Muscle of back (tissue), 3 donors: ENCODE measurements at regions not wholly inside any gene's neighbourhood (a gene's known extent, or its start where the extent isn't known, plus 50 kb on each side); places are given as distances from the start of the nearest gene placed in this dataset.
"Not testable (repeated sequence)": the region's sequence is repeated elsewhere in the genome, so short reads cannot be mapped to it uniquely, and the experiment has no call there.

Experiments
- DNase-seq, 3 donors: peaks; one replicate each; pipeline versions ENCODE4 v3.0.0 to v3.0.0-alpha.2; 2013

GRCh38 chr2:71923143-71923525, 224.5 kb downstream of the CYP26B1 start:
- peak in 1 of 3 donors; percentile 87 for DNase-seq

- peak in 1 of 3 donors; percentile 2 for DNase-seq
Measured at GRCh38 chr2:71922499-71923142, 225.0 kb downstream of the CYP26B1 start.

GRCh38 chr2:71922091-71922490, 225.6 kb downstream of the CYP26B1 start:
- no peak for DNase-seq

GRCh38 chr2:71920819-71921218, 226.8 kb downstream of the CYP26B1 start:
- DNase-seq: not testable (repeated sequence)

- DNase-seq: no peak
Measured at GRCh38 chr2:71919708-71920107, 228.0 kb downstream of the CYP26B1 start.

- DNase-seq: no peak
Measured at GRCh38 chr2:71910277-71910676, 237.4 kb downstream of the CYP26B1 start.

GRCh38 chr2:71908798-71909197, 238.9 kb downstream of the CYP26B1 start:
- DNase-seq: no peak

- no peak for DNase-seq
Measured at GRCh38 chr2:71907503-71907902, 240.2 kb downstream of the CYP26B1 start.

- no peak for DNase-seq
Measured at GRCh38 chr2:71906357-71906973, 241.2 kb downstream of the CYP26B1 start.

GRCh38 chr2:71905205-71905604, 242.5 kb downstream of the CYP26B1 start:
- DNase-seq: no peak

- DNase-seq: no peak
Measured at GRCh38 chr2:71903841-71904240, 243.8 kb downstream of the CYP26B1 start.

GRCh38 chr2:71901466-71901865, 246.2 kb downstream of the CYP26B1 start:
- DNase-seq: no peak

GRCh38 chr2:71898851-71899681, 248.6 kb downstream of the CYP26B1 start:
- no peak for DNase-seq

GRCh38 chr2:71898375-71898774, 249.3 kb downstream of the CYP26B1 start:
- DNase-seq: no peak

- no peak for DNase-seq
Measured at GRCh38 chr2:71897836-71898235, 249.8 kb downstream of the CYP26B1 start.

GRCh38 chr2:71897137-71897480, 250.6 kb downstream of the CYP26B1 start:
- no peak for DNase-seq

GRCh38 chr2:71896385-71897136, 251.1 kb downstream of the CYP26B1 start:
- peak in 1 of 3 donors; percentile 29 for DNase-seq

- no peak for DNase-seq
Measured at GRCh38 chr2:71895320-71896161, 252.1 kb downstream of the CYP26B1 start.

- DNase-seq: no peak
Measured at GRCh38 chr2:71894261-71894660, 253.4 kb downstream of the CYP26B1 start.

GRCh38 chr2:71893646-71894045, 254.0 kb downstream of the CYP26B1 start:
- DNase-seq: no peak

- DNase-seq: no peak
Measured at GRCh38 chr2:71892896-71893295, 254.8 kb downstream of the CYP26B1 start.

- no peak for DNase-seq
Measured at GRCh38 chr2:71892423-71892730, 255.3 kb downstream of the CYP26B1 start.
